PC-9 (cell line): ENCODE measurements at regions not wholly inside any gene's neighbourhood (a gene's known extent, or its start where the extent isn't known, plus 50 kb on each side); places are given as distances from the start of the nearest gene placed in this dataset.

Experiments used
- BruUV-seq: library from RNA; stranded (reverse); fragments of 400-500 nt; replicated peaks from 2 replicates; lab custom pipeline; 2021; lab: Mats Ljungman, UMichigan
- CTCF ChIA-PET: fragments of 300-600 bp; sonication (Branson Sonifier 250); formaldehyde crosslinking; loops from one replicate; lab custom pipeline; 2022; ENCODE audit warnings: antibody characterized with exemption; lab: Charles Lee
- POLR2A ChIA-PET: fragments of 300-600 bp; sonication (Branson Sonifier 250); formaldehyde crosslinking; loops from one replicate; lab custom pipeline; 2022; ENCODE audit warnings: antibody characterized with exemption; ENCODE audit not compliant: unreplicated experiment; lab: Charles Lee
- DNase-seq, 2 experiments: peaks; one replicate each; pipeline versions ENCODE4 v3.0.0 to v3.0.0-alpha.2; 2015 to 2022; ENCODE audit warnings: mixed read lengths in 1 of 2
- H2AFZ ChIP-seq: fragments of 200-600 bp; sonication (generic); 2 replicates; pipeline ENCODE4 v1.8.1; 2017; ENCODE audit warnings: antibody characterized with exemption
- H3F3A ChIP-seq: fragments of 200-600 bp; sonication (generic); 2 replicates; pipeline ENCODE4 v1.8.1; 2017; ENCODE audit warnings: antibody characterized with exemption, mild to moderate bottlenecking, low read depth; ENCODE audit not compliant: insufficient read depth
- H3K27ac ChIP-seq: fragments of 200-600 bp; sonication (generic); 2 replicates; pipeline ENCODE4 v1.6.1; 2016; ENCODE audit warnings: mixed run types
- H3K27me3 ChIP-seq: fragments of 200-600 bp; sonication (generic); 2 replicates; pipeline ENCODE4 v1.6.1; 2016; ENCODE audit warnings: low read depth, mixed run types; ENCODE audit not compliant: insufficient read depth
- H3K36me3 ChIP-seq: fragments of 200-600 bp; sonication (generic); 2 replicates; pipeline ENCODE4 v1.6.1; 2016; ENCODE audit warnings: low read depth, mixed run types
- H3K4me1 ChIP-seq: fragments of 200-600 bp; sonication (generic); replicated peaks from 2 replicates; pipeline ENCODE4 v1.6.1; 2016; ENCODE audit warnings: mixed run types; ENCODE audit not compliant: insufficient read depth
- H3K4me2 ChIP-seq: fragments of 200-600 bp; sonication (generic); 2 replicates; pipeline ENCODE4 v1.6.1; 2017; ENCODE audit warnings: mixed run types
- H3K4me3 ChIP-seq: fragments of 200-600 bp; sonication (generic); 2 replicates; pipeline ENCODE4 v1.6.1; 2016; ENCODE audit warnings: mixed run types
- H3K79me2 ChIP-seq: fragments of 200-600 bp; sonication (generic); 2 replicates; pipeline ENCODE4 v1.6.1; 2017; ENCODE audit warnings: low read depth, mixed run types
- H3K9me2 ChIP-seq: fragments of 200-600 bp; sonication (generic); 2 replicates; pipeline ENCODE4 v1.8.1; 2017; ENCODE audit warnings: mild to moderate bottlenecking; ENCODE audit not compliant: insufficient read depth
- H3K9me3 ChIP-seq: fragments of 200-600 bp; sonication (generic); 2 replicates; pipeline ENCODE4 v1.8.1; 2016; ENCODE audit warnings: low read depth; ENCODE audit not compliant: insufficient read depth
- H4K20me1 ChIP-seq: fragments of 200-600 bp; sonication (generic); 2 replicates; pipeline ENCODE4 v1.8.1; 2017; ENCODE audit not compliant: insufficient read depth
- EZH2 ChIP-seq: fragments of 200-600 bp; sonication (generic); IDR thresholded peaks from 2 replicates; pipeline ENCODE4 v1.8.0; 2017; ENCODE audit warnings: antibody characterized with exemption, low read depth
- intact Hi-C: fragments of 100-400 bp; cut with micrococcal nuclease; formaldehyde crosslinking; loops from one replicate; pipeline ENCODE4 v1.10.0; 2022; ENCODE audit not compliant: unreplicated experiment
- TF ChIP-seq, protein P1 (sequence below): fragments of 200-600 bp; sonication (generic); conservative IDR thresholded peaks from 2 replicates; pipeline ENCODE4 v1.6.1; 2017; ENCODE audit warnings: mixed run types, antibody characterized with exemption, mild to moderate bottlenecking, moderate library complexity

DNA sequence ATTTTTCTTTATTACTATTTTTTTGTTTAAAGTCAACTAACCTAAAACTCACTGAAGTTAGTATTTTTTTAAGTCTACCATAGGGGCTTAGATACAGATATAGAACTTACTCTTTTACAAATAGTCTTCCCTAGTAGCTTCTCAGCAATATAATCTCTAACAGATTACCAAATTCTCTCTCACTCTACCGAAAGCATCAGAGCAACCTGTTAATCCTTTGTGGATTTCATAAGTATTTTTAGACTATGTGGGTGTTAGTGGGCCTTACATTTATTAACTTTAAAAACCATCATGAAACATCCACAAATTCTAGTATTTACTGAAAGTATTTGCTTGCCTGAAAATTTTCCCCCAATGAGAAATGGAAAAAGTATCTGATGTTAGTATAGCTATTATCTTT lies 84.6 kb upstream of the TFPI start:
- intact Hi-C loops: no loop called here

DNA sequence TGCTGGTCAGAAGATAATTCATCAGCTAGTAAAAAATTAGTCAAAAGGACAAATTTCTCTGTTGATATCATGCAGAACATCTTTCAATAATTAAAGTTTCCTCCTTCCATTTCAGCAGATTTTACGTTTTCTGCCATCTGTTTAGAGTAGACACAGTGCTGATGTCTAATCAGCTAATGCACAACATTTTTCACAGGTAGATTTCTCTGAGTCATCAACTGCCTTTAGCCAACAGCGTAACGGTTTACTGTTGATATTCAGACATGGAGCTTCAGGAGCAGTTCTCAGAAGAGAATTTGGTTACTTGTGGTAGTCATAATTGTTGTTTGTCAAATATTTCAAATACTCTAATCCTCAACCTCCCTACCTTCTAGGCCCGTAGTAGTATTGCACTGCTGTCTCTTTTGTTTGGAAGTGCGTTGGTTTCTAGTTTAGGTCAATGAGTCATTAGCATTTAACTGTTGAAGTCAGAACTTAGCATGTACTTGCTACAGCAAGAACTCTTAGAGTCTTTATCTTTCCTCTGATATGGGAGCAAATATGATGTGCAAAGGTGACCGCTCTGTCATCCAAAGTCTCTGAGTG lies 86.8 kb upstream of the TFPI start:
- intact Hi-C loops: no loop called here
- Histone ChIP-seq H3K4me3 (no peak overlapping the region), H3K27me3 (no peaks in the 10 kb centered on the region), H3K79me2 (no peaks in the 10 kb centered on the region), H3K4me2 (no peak overlapping the region), H3K9me3 (no peaks in the 10 kb centered on the region), H3K27ac (no peak overlapping the region), H3F3A (no peaks in the 10 kb centered on the region), H3K4me1 (no peaks in the 10 kb centered on the region), H3K9me2 (no peaks in the 10 kb centered on the region), H2AFZ (no peak overlapping the region), H3K36me3 (no peaks in the 10 kb centered on the region), H4K20me1 (no peaks in the 10 kb centered on the region)
- POLR2A ChIA-PET: no interaction called here
- TF ChIP-seq EZH2: no peak
- TF ChIP-seq, protein P1, sequence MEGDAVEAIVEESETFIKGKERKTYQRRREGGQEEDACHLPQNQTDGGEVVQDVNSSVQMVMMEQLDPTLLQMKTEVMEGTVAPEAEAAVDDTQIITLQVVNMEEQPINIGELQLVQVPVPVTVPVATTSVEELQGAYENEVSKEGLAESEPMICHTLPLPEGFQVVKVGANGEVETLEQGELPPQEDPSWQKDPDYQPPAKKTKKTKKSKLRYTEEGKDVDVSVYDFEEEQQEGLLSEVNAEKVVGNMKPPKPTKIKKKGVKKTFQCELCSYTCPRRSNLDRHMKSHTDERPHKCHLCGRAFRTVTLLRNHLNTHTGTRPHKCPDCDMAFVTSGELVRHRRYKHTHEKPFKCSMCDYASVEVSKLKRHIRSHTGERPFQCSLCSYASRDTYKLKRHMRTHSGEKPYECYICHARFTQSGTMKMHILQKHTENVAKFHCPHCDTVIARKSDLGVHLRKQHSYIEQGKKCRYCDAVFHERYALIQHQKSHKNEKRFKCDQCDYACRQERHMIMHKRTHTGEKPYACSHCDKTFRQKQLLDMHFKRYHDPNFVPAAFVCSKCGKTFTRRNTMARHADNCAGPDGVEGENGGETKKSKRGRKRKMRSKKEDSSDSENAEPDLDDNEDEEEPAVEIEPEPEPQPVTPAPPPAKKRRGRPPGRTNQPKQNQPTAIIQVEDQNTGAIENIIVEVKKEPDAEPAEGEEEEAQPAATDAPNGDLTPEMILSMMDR: no peak
- CTCF ChIA-PET: no interaction called here
- DNase-seq: no peak
- BruUV-seq: no TSS peak

More for the DNA sequence above, 84.6 kb upstream of the TFPI start:
- Histone ChIP-seq H3K4me2 (no peak overlapping the region), H3K4me1 (no peaks in the 10 kb centered on the region), H4K20me1 (no peaks in the 10 kb centered on the region), H2AFZ (no peak overlapping the region), H3K27me3 (no peaks in the 10 kb centered on the region), H3K36me3 (no peaks in the 10 kb centered on the region), H3K27ac (no peak overlapping the region), H3K4me3 (no peak overlapping the region), H3F3A (no peaks in the 10 kb centered on the region), H3K9me3 (no peaks in the 10 kb centered on the region), H3K9me2 (no peaks in the 10 kb centered on the region), H3K79me2 (no peaks in the 10 kb centered on the region)
- TF ChIP-seq, protein P1: no peak
- TF ChIP-seq EZH2: no peak
- DNase-seq: no peak
- BruUV-seq: no TSS peak
- POLR2A ChIA-PET: no interaction called here
- CTCF ChIA-PET: no interaction called here

DNA sequence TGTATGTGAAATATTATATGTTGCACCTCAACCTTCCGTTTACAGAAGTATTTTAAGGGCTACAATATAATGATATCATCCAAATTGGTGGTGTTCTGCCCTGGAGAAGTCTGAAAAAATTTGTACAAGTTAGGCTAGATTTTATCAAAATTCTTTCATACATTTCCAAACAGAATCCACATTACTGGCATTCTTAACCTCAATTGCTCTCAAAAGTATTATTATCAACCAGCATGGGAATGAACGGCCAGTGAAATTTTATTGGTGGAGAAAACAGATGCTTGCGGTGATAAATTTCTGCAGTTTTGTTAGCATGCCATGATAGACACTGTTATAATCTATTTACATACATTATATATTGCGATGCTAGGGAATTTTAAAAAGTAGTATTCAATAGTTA lies 88.3 kb upstream of the TFPI start:
- no TSS peak for BruUV-seq
- Histone ChIP-seq H3K27ac (no peak overlapping the region), H3K9me3 (no peaks in the 10 kb centered on the region), H2AFZ (no peak overlapping the region), H3K4me1 (no peaks in the 10 kb centered on the region), H4K20me1 (no peaks in the 10 kb centered on the region), H3F3A (no peaks in the 10 kb centered on the region), H3K9me2 (no peaks in the 10 kb centered on the region), H3K4me3 (no peak overlapping the region), H3K27me3 (no peaks in the 10 kb centered on the region), H3K36me3 (no peaks in the 10 kb centered on the region), H3K4me2 (no peak overlapping the region), H3K79me2 (no peaks in the 10 kb centered on the region)
- POLR2A ChIA-PET: no interaction called here
- DNase-seq: no peak
- intact Hi-C loops: no loop called here
- TF ChIP-seq, protein P1: no peak
- TF ChIP-seq EZH2: no peak
- CTCF ChIA-PET: no interaction called here
